GM23248 (cell line): ENCODE measurements at regions not wholly inside any gene's neighbourhood (a gene's known extent, or its start where the extent isn't known, plus 50 kb on each side); places are given as distances from the start of the nearest gene placed in this dataset.

Experiments used
- DNase-seq: peaks from one replicate; pipeline ENCODE4 v3.0.0-alpha.2; 2015
- H2AFZ ChIP-seq: fragments of 200-600 bp; sonication (generic); 2 replicates; pipeline ENCODE4 v1.6.1; 2016; ENCODE audit warnings: antibody characterized with exemption
- H3F3A ChIP-seq: fragments of 200-600 bp; sonication (generic); 2 replicates; pipeline ENCODE4 v1.6.1; 2016; ENCODE audit warnings: mild to moderate bottlenecking, antibody characterized with exemption, mixed run types; ENCODE audit not compliant: insufficient read depth
- H3K27ac ChIP-seq: fragments of 200-600 bp; sonication (generic); 2 replicates; pipeline ENCODE4 v1.5.1; 2016; ENCODE audit warnings: mild to moderate bottlenecking
- H3K27me3 ChIP-seq: fragments of 200-600 bp; sonication (generic); replicated peaks from 2 replicates; pipeline ENCODE4 v1.6.1; 2016; ENCODE audit warnings: mild to moderate bottlenecking; ENCODE audit not compliant: insufficient read depth
- H3K36me3 ChIP-seq: fragments of 200-600 bp; sonication (generic); 2 replicates; pipeline ENCODE4 v1.6.1; 2016; ENCODE audit warnings: low read depth, mild to moderate bottlenecking
- H3K4me1 ChIP-seq: fragments of 200-600 bp; sonication (generic); 2 replicates; pipeline ENCODE4 v1.6.1; 2016; ENCODE audit warnings: mild to moderate bottlenecking; ENCODE audit not compliant: insufficient read depth
- H3K4me2 ChIP-seq: fragments of 200-600 bp; sonication (generic); one replicate; pipeline ENCODE4 v1.6.1; 2016; ENCODE audit warnings: mild to moderate bottlenecking; ENCODE audit not compliant: unreplicated experiment
- H3K4me3 ChIP-seq: fragments of 200-600 bp; sonication (generic); 2 replicates; pipeline ENCODE4 v1.5.1; 2016; ENCODE audit warnings: mild to moderate bottlenecking
- H3K79me2 ChIP-seq: fragments of 200-600 bp; sonication (generic); 2 replicates; pipeline ENCODE4 v1.6.1; 2016; ENCODE audit warnings: mild to moderate bottlenecking; ENCODE audit not compliant: insufficient read depth
- H3K9ac ChIP-seq: fragments of 200-600 bp; sonication (generic); 2 replicates; pipeline ENCODE4 v1.6.1; 2016; ENCODE audit warnings: mild to moderate bottlenecking
- H3K9me2 ChIP-seq: fragments of 200-600 bp; sonication (generic); 2 replicates; pipeline ENCODE4 v1.6.1; 2016; ENCODE audit warnings: mixed run types, mild to moderate bottlenecking, moderate library complexity; ENCODE audit not compliant: insufficient read depth
- H3K9me3 ChIP-seq: fragments of 200-600 bp; sonication (generic); one replicate; pipeline ENCODE4 v1.6.1; 2017; ENCODE audit warnings: low read depth
- H4K20me1 ChIP-seq: fragments of 200-600 bp; sonication (generic); 2 replicates; pipeline ENCODE4 v1.6.0; 2016; ENCODE audit not compliant: insufficient read depth
- EZH2 ChIP-seq: fragments of 200-600 bp; sonication (generic); IDR thresholded peaks from 2 replicates; pipeline ENCODE4 v1.6.1; 2018; ENCODE audit warnings: antibody characterized with exemption, mild to moderate bottlenecking; ENCODE audit not compliant: insufficient read depth, poor library complexity, severe bottlenecking
- EZH2phosphoT487 ChIP-seq: fragments of 200-600 bp; sonication (generic); IDR thresholded peaks from 2 replicates; pipeline ENCODE4 v1.6.1; 2018; ENCODE audit warnings: antibody characterized with exemption, moderate library complexity, mild to moderate bottlenecking, low read depth; ENCODE audit not compliant: insufficient read depth
- WGBS, 2 experiments: methylation state at CpG; one replicate each; pipeline ENCODE4 v1.1.6; 2015 to 2017; ENCODE audit warnings: low lambda C conversion rate in 2 of 2, low coverage in 1 of 2; ENCODE audit errors: missing lambda C conversion rate in 2 of 2; 5-methylcytosine and 5-hydroxymethylcytosine counted together
- in situ Hi-C: fragments of 300-500 bp; cut with MboI; formaldehyde crosslinking; loops from 2 replicates; pipeline ENCODE4 v1.15.0; 2020

GRCh38 chr10:91344117-91344856, 65.9 kb upstream of the HECTD2 start:
- no peak overlapping the region for H3K4me3 ChIP-seq
- no peak overlapping the region for H3K4me2 ChIP-seq
- no peak overlapping the region for H3K9ac ChIP-seq
- no peak for TF ChIP-seq EZH2
- no peak for TF ChIP-seq EZH2phosphoT487
- H3K79me2 ChIP-seq = no peaks in the 10 kb centered on the region
- H3K36me3 ChIP-seq = no peaks in the 10 kb centered on the region
- H4K20me1 ChIP-seq = no peaks in the 10 kb centered on the region
- peaks cover 42% of the 10 kb centered on the region for H3F3A ChIP-seq
- H3K27ac ChIP-seq = no peak overlapping the region
- peaks cover 39% of the 10 kb centered on the region for H3K4me1 ChIP-seq
- no peaks in the 10 kb centered on the region for H3K27me3 ChIP-seq
- H3K9me2 ChIP-seq = no peaks in the 10 kb centered on the region
- DNase-seq = no peak
- H3K9me3 ChIP-seq = no peaks in the 10 kb centered on the region
- in situ Hi-C loops = no loop called here
- no peak overlapping the region for H2AFZ ChIP-seq
- WGBS, 2 experiments = 93 to 94% methylated on average over 11 of the region's 11 CpGs

DNA sequence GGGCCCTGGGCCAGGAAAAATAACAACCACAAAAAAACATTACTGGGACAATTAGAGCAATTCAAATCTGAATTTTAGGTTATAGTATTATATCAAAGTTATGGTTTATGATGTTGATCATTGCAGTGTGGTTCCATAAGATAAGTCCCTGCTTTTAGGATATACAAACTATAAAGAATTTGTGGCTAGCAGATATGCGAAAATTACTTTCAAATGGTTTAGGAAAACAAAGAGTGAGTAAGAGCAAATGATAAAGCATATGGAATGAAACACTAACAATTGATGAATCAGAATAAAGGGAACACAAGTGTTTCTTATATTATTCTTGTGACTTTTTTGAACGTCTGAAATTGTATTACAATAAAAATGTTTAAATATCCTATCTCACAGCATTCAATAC, 64.4 kb upstream of the HECTD2 start:
- Histone ChIP-seq H2AFZ (no peak overlapping the region), H3K27me3 (no peaks in the 10 kb centered on the region), H3K9me2 (no peaks in the 10 kb centered on the region), H4K20me1 (no peaks in the 10 kb centered on the region), H3F3A (peaks cover 46% of the 10 kb centered on the region), H3K9ac (no peak overlapping the region), H3K27ac (no peak overlapping the region), H3K4me3 (no peak overlapping the region), H3K9me3 (no peaks in the 10 kb centered on the region), H3K36me3 (no peaks in the 10 kb centered on the region), H3K4me2 (peak overlapping the region; percentile 3), H3K4me1 (peaks cover 47% of the 10 kb centered on the region), H3K79me2 (no peaks in the 10 kb centered on the region)
- DNase-seq = peak; percentile 53
- WGBS, 2 experiments = 21 to 23% methylated on average over 2 of the region's 2 CpGs
- TF ChIP-seq EZH2phosphoT487 = no peak
- no peak for TF ChIP-seq EZH2
- in situ Hi-C loops = no loop called here

- WGBS, 2 experiments = 100% methylated on average over 1 of the region's 1 CpG
- H3K4me3 ChIP-seq = no peak overlapping the region
- peaks cover 49% of the 10 kb centered on the region for H3K4me1 ChIP-seq
- no peaks in the 10 kb centered on the region for H3K36me3 ChIP-seq
- no peak overlapping the region for H3K9ac ChIP-seq
- no peak overlapping the region for H3K27ac ChIP-seq
- in situ Hi-C loops = no loop called here
- H3K27me3 ChIP-seq = no peaks in the 10 kb centered on the region
- TF ChIP-seq EZH2phosphoT487 (no peak), EZH2 (no peak)
- no peak overlapping the region for H3K4me2 ChIP-seq
- H3F3A ChIP-seq = peaks cover 45% of the 10 kb centered on the region
- no peaks in the 10 kb centered on the region for H3K79me2 ChIP-seq
- H2AFZ ChIP-seq = no peak overlapping the region
- DNase-seq = no peak
- H3K9me2 ChIP-seq = no peaks in the 10 kb centered on the region
- no peaks in the 10 kb centered on the region for H3K9me3 ChIP-seq
- H4K20me1 ChIP-seq = no peaks in the 10 kb centered on the region
Observed at GRCh38 chr10:91347529-91347928, 62.6 kb upstream of the HECTD2 start.

- H3K9ac ChIP-seq = no peak overlapping the region
- no peaks in the 10 kb centered on the region for H3K9me2 ChIP-seq
- no peaks in the 10 kb centered on the region for H3K79me2 ChIP-seq
- no peaks in the 10 kb centered on the region for H4K20me1 ChIP-seq
- H3K4me3 ChIP-seq = peak overlapping the region; percentile 36; the same call in 1 of the 2 replicates
- H3K27me3 ChIP-seq = no peaks in the 10 kb centered on the region
- H3K36me3 ChIP-seq = no peaks in the 10 kb centered on the region
- H3K4me2 ChIP-seq = peak overlapping the region; percentile 79
- TF ChIP-seq EZH2 = no peak
- TF ChIP-seq EZH2phosphoT487 = no peak
- peaks cover 45% of the 10 kb centered on the region for H3F3A ChIP-seq
- peak overlapping the region; percentile 22 for H2AFZ ChIP-seq
- peaks cover 57% of the 10 kb centered on the region for H3K4me1 ChIP-seq
- H3K9me3 ChIP-seq = no peaks in the 10 kb centered on the region
- peak; percentile 93 for DNase-seq
- peak overlapping the region; percentile 70 for H3K27ac ChIP-seq
- in situ Hi-C loops = no loop called here
Observed at GRCh38 chr10:91349381-91349780, 60.8 kb upstream of the HECTD2 start.

DNA sequence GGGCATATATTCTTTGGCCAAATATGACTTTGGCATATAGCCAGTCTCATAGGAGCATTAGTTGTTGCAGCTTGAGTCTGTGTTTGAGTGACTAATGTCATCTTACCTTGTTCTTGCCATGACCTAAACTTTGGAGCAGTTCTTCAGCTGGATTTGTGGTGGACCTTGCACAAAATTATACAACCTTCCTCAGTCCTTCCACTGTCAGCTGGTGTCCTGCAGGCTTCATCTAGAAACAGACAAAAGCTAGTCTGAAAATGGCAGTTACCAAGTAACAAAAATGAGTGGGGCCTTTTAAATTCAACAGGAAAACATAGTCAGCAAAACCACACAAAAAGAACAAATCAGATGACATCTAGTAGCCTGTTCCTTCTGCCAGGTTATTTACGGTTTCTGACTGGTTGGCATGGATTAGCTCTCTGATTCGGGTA, 59.5 kb upstream of the HECTD2 start:
- peak; percentile 26 for DNase-seq
- Histone ChIP-seq H3K36me3 (no peaks in the 10 kb centered on the region), H2AFZ (no peak overlapping the region), H3K9ac (no peak overlapping the region), H3K27me3 (no peaks in the 10 kb centered on the region), H3K27ac (peak overlapping the region; percentile 43), H3K4me2 (peak overlapping the region; percentile 25), H3K4me3 (no peak overlapping the region), H3K9me2 (no peaks in the 10 kb centered on the region), H4K20me1 (no peaks in the 10 kb centered on the region), H3F3A (peaks cover 38% of the 10 kb centered on the region), H3K9me3 (no peaks in the 10 kb centered on the region), H3K79me2 (no peaks in the 10 kb centered on the region), H3K4me1 (peaks cover 50% of the 10 kb centered on the region)
- 20 to 29% methylated on average over 2 of the region's 2 CpGs for WGBS, 2 experiments
- in situ Hi-C loops = no loop called here
- no peak for TF ChIP-seq EZH2
- no peak for TF ChIP-seq EZH2phosphoT487
